ENCODE measurements at regions not wholly inside any gene's neighbourhood (a gene's known extent, or its start where the extent isn't known, plus 50 kb on each side); places are given as distances from the start of the nearest gene placed in this dataset.

DNA sequence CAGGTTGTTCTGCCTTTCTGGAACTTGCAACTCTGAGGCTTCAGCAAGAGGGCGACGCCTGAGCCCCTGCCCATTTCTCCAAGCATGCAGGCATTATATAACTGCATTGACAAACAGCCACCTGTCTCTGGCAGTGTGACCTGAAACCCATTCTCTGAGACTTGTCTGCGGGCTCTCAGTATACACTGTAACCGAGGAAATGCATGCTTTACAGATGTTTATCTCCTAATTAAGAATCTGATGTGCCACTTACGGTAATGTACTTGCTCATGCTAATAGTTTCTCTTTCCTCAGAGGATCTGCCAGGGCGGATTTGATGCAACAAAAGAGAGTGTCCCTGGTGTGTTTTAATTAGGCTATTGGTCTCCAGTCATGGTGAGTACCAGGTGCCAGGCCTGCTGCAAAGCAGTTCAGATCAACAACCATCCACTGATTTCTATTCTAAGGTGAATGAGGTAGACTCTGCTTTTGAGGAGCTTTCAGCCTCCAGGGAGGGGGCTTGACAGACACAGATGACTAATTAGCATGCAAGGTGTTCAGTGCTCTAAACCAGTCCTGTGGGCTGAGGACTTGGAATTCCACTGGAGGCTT lies 593.7 kb upstream of the KLF4 start:
- DNase-seq = no peak

DNA sequence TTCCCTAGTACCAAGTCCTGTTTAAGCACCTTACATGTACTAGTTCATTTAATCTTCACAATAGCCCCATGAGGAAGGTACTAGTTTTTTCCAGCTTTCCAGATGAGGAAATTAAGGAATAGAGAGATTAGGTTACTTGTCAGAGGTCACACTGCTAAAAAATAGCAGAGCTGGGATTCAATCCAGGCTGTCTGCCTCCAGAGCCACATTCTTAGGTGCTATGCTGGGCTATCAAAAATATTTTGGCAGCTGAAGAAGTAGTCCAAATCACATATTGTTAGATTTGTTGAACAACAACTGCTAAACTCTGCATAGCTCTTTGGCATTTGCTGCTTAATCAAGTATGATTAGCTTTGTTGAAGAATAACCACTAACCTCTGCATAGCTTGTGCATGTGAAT lies 591.5 kb upstream of the KLF4 start:
- DNase-seq = no peak

DNA sequence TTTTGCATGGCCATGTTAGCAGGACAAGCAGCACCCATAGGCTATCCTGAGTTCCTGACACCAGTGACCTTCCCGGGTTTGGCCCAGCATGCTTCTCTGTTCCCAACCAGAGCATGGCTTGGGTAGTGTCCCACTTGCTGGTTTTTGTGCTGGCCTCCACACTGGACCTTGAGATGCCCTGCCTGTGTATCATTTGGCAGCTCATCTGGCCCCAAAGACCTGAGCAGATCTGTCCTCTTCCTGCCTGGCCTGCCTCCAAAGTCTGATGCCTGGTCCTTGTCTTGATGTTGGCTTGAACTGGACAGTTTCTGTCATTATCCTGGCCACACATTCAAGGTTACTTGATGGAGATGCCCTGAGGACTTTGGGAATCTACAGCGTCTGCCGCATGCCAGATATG lies 590.7 kb upstream of the KLF4 start:
- no peak for DNase-seq

DNA sequence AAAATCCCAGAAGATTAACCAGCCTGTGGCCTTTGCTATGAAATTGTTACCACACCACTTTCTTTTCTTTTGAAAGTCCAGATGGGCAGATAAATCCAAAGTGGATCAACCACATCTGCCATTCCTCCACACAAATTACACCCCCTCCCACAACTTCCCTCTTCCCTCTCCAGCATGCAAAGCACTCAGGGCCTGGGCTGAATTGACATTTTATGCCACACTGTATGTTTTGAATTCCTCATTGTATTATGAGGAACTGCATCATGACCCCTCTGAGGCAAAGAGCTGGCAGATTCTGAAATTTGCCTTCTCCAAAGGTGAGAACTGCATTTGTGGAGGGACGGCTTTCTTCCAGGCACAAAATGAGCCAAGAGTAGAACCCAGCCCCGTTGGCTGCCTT lies 589.2 kb upstream of the KLF4 start:
- DNase-seq = no peak

DNA sequence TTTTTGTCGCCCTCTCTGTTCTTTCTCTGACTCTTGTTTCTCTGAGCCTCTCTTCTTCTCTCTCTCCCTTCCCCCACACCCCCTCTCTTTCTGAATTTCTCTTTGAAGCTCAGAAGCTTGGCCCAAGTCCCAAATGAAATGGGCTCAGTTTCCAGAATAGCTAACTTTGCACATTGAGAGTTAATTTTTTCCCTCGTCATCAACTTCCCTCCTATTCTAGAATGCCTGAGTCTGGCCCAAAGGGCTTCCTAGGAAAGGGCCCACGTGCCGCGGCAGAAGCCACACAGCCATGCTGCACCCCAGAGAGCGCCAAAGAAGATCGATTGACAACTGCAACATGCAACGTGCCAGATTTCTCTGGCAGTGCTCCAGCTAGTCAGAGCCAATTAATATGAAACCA lies 588.8 kb upstream of the KLF4 start:
- DNase-seq = no peak

DNA sequence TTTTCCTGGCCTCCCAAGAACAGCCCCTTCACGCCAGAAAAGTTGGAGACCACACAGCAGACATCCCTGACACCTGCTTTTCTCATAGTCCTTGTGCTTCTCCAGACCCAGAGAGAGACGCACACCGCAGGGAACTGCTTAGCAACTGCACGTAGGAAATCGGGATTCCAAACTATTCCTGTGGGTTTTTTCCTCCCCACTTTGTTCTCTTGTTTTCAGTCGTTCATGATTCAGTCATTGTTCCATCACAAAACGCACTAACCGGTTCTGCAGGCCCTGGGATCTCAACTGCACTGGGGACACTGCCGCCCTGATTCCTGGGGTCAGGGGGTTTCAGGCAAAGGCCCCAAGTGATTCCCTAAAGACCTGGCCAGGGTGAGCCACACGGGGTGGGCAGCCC lies 588.0 kb upstream of the KLF4 start:
- DNase-seq = no peak

DNA sequence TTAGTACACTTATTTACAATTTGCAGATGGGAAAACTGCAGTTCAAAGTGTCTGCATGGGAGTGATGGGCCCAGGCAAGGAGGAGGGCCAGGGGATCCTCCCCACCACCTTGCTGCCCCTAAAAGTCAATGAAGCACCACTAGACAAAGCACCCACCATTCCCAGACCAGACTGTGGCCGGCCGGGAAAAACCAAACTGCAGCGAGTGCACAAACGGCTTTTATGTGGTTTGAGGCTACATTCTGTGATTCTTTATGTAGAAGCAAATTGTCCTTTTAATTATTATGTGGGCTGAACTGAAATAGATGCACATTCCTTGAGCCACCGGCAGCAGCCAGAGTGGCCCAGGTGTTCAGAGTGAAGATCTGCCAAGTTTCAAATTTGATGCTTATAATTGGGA lies 585.3 kb upstream of the KLF4 start:
- no peak for DNase-seq

DNA sequence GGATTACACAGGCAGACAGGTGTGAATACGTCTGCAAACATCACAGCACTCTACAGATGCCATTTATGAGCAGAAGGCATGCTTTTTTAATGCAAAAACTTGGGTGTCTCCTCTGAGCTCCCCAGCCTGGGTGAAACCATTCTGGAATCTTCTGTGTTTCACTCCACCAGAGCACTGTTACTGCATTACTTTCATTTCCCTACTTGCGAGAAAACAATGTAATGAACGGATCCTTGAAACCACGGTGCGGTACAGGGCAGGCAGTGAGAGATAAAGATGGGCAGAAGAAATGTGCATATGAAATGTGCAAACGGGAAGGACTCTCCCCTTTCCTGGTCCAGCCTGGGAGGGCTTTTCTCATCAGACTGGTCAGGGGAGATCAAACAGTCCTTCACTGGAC lies 584.3 kb upstream of the KLF4 start:
- no peak for DNase-seq

DNA sequence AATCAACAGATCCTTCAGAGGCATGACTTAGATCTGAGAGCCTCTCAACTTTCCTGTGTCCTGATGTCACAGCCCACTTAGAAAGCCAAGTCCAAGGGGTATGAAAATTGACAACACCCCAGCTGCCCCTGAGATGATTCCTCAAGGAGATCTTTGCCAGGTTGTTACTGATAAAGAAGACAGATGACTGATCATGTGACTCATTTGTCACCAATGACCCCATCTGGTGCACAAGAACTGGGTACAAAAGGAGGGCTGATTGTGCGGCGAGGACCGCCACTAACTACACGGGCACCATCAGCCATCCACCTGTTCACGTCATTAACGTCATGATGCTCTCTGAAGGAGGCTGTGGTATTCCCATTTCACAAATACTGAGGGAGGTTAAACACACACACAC lies 583.2 kb upstream of the KLF4 start:
- no peak for DNase-seq

DNA sequence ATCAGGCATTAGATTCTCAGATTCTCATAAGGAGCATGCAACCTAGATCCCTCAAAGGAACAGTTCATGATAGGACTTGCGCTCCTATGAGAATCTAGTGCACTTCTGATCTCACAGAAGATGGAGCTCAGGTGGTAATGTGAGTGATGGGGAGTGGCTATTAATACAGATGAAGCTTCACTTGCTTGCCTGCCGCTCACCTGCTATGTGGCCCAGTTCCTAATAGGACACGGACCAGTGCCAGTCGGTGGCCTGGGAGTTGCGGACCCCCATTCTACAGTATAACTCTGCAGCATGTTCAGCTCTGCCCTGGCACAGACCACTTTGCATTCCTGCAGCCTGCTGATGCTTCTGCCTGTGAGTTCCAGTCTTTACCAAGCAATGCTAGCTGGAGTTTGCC lies 581.3 kb upstream of the KLF4 start:
- DNase-seq = no peak

DNA sequence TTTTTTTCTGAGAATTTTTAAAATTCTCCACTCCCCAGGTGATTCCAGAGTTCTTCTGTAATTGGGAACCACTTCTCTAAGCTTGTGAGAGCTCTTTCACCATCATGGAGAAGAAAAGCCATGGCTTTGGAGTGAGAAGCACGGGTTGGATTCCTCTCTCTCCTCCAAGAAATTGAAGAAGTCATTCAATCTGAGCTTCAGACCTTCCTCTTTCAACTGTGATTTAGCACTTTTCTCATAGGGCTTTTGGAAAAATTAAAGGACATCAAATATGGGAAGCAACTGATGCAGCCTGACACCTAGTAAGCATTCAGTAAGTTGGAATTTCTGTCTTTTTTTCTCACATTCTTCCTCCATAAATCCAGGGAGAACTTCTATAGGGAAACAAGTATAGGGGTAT lies 580.4 kb upstream of the KLF4 start:
- no peak for DNase-seq

DNA sequence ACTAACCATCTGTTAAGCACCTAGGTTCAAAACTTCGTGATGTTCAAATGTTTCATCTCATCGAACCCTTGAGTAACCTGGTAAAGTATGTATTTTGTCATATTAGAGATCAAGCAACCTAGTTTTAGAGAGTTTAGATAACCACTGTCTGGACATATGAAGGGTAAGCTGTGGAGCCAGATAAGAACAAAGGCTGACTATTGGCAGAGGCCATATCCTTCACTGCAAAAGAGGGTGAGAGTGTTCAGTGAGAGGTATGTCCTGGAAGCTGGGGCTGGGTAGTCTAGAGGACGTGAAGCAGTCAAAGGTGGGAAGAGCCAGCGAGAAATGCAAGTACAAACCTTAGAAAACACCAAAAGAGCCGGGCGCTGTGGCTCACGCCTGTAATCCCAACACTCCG lies 573.1 kb upstream of the KLF4 start:
- DNase-seq = no peak

DNA sequence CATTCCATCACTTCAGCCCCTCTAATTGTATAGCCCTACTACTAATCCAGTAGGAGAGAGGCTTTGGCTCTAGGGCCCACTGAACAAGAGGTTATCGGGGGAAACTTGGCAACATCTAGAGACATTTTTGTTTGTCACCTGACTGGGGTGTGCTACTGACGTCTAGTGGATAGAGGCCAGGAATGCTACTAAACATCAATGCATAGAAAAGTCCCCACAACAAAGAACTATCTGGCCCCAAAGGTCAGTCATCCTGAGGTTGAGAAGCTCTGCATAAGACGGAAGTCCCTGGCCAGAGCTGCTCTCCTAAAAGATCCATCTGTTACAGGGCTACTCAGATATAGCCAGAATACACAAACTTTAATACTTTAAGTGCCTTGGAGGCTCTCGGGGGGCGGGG lies 570.6 kb upstream of the KLF4 start:
- no peak for DNase-seq

DNA sequence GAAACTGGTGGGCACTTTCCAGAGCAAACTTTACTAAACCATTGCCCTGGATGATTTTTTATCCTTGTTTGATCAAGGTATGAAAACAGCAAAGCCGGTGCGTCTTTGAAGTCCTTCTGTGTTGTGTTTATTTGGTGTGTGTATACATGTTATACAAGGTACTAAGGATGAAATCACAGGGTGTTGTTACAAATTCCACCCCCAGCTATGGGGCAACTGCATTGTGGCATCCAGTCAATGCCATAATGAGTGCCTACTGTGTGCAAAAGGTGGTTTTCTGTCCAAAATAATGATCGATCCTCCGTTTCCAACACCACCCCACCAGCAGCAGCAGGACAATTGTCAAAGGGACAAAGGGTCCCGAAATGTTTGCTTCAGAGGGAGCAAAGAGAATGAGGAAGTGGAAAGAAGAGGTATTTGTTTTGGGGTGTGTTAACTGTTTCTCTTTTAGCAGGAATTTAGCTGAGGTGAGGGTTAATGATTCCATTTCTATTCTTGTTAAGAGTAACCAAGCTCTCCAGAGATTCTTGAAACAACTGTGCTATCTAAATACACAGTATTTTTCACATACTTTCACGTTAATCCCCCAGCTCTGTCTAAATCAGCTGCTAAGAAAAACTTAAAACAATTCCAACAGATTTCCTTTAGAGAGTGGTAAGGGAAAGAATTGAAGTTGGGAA lies 568.7 kb upstream of the KLF4 start:
- DNase-seq = no peak

DNA sequence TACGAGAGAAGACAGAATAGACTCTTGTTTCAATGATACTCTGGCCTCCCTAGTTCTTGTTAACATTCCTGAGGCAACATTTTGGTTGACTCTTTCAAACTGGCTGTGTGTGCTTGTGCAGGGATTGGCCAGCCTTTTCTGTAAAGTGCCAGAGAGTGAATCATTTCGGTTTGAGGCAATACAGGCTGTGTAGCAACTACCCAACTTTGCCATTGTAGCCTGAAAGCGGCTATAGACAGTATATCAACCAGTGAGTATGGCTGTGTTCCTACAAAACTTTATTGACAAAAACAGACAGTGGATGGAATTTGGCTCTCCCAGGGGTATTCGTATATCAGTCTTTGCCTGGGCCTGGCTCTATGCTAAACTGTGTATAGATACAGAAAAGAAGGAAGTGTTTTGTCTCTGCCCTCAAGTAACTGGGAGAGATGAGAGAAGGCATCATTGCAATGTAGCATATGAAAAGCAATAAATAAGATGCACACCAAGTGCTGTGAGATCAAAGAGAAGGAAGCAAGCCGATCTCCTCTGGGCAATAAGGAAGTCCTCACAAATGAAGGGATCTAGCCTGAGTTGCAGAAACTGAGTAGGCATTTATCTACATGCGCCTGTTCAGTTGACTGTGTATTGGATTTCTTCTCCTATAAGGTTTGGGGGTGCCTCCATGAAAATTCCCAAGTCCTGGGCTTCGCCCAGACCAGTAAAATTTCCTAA lies 568.0 kb upstream of the KLF4 start:
- no peak for DNase-seq

DNA sequence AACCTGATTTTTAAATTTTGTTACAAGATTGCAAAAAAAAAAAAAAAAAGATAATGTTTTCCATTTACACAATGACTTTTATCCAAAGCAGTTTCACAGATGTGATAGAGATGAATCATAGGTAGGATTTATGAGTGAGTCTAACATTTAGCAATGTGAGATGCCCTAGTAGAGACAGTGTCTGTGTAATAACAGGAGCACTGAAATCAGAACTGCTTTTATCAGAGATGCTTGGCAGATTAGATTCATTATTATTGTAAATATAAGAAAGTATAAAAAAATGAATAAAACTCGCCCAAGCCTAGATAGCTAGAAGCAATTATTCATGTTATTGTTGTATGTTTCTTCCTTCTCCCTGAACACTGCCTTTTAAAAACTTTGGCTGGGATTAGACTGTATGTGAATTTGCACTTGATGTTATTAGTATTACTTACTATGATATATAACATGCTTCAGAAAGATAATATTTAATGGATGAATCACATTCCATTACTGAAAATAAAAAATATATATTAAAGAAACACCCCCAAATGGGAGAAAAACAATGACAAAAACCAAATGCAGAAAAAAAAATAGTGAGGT lies 567.3 kb upstream of the KLF4 start:
- no peak for DNase-seq

DNA sequence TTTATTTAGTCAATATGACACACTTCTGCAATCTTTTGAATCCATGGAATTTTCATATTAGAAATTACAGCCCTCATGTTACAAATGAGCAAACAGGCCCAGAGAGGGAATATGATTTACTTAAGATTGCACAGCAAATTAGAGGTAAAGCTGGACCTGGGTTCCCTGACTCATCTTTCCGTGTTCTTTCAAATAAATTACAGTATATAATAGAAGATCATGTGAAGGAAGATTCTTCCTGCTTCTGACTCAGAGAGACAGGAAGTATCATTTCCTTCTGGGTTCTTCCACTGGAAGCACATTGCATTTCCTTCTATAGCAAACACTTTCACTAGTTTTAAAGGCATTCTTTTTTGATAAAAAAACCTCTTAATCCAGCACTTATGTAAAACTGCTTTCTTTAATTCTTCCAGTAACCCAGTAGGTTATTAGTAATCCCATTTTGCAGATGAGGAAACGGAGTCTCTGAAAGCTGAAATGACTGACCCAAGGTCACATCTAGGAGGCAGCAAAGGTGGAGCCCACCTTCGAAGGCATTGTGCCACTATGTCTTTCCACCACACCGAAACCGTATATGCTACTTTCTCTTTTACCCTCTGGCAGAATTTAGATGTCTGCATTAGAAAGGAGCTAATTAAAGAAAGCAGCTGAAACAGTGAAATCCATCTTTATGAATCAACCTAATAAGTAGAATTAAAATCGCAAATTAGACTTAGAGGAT lies 566.7 kb upstream of the KLF4 start:
- DNase-seq = no peak

DNA sequence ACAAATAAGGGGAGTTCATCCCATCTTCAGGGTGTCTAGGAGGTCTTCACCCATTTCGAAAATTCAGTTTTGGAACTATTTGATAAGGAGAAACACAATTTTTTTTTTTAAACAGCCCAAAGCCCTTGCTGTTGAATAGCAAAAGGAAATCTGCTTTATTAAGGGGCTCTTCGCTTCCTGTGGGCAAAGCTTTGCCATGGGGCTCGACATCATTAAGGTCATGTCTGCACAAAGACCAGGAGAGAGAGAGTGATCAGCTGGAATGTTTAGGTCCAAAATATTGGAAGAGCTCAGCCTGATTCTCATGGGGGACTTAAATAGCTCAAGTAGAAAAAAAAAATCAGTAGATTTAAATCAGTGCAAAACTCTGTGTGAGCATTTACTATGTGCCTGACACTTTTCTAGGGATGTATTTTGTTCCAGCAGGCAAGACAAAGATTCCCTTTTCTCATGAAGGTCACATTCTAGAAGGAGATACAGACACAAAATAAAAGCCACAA lies 564.6 kb upstream of the KLF4 start:
- no peak for DNase-seq

DNA sequence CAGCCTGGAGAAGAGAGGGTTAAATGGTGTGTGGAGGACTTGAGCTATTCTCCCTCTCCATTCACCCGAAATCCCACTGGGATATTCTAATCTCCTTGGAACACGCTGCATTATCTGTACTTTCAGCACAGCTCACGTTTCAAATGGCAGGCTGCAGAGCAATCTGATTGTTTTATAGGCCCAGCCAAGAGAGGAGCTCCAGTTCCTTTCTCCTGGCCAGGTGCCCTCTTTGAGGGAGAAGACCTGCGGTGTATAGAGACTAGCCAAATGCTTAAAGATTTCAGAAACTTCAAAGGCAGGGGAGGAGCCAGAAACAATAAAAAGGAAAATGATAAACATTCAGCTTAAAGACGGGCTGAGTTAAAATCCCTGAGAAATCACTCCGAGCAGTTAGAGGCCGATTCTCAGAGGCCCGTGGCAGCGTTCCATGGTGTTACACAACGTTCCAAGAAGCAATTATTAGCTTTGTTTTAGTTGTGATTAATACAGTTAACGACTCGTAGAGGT lies 564.0 kb upstream of the KLF4 start:
- no peak for DNase-seq

DNA sequence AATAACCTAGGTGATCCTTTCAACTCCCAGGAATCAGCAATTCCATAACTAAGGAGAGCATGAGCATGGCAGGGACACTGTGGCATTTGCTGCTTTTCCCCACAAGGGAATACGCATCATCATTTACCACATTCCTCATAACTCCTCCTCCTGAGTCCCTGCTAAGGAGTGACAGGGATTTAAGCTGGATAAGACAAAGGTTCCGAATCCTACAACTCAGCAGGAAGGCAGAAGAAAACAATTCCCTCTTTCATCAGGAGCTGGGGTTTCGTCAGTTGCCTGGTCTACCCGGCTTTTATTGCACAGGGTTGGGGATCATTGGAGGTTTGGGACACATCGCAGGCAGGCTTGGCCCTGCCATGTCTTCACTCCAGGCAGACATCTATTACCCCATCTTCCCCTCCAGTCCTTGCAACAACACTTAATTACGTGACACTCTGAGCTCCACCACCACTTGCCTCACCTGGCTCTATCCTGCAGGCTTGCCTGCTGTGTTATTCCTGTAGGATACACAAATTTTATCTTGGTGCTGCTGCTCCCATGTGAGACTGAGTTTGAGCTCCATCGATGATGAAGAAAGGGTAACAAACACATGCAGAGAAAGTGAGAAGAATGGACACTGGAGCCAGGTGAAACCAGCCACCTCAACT lies 563.0 kb upstream of the KLF4 start:
- no peak for DNase-seq

DNA sequence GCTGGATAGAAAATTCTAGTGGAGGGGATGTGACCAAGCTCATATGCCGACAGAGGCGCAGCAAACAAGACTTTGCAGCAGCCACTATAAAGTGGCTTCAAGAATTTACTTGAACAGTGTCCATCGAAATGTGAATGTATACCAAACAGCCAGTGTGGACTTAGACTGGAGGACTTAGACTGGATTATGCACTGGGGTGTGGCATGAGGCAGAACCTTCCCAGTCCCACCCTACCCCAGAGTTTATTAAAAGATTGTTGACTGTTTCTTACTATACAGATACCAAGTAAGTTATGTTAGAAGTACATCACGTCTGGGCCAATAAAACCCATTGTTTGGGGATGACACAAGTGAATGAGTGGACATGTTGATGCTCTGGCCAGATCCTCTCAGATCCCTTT lies 561.3 kb upstream of the KLF4 start:
- no peak for DNase-seq

DNA sequence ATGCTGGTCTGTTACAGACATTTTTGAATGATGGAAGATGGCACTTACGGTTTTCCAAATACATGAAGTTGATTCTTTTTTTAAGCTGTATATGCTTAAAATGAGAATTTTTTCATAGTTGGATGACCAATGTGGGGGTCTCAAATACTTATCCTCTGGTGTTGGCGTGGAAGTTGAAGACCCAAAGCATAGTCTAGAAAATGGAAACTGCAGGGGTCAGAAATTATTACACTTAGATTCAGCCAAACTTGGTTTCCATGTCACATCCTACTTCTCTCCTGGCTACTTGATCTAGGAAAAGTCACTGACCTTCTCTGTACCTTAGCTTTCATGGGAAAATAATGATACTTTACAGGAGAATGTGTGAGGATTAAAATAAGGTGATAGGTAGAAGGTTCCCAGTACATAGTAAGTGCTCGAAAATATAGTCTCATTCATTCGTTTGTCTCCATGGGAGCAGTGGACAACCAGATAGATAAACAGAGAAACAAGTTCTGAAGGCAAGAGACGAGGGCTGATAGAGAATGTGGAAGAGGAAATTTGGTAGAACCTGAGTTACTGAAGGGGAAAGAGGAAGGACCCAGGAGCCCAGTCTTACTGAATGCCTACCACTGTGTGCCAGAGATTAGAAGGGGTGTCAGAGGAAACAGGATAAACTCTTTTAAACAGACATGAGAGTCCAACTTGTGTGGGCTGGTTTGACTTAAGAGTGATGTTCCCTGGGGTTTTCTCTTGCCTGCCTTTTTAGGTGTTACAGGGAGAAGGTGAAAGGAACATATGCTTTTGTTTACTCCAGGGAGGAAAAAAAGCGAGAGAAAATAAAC lies 560.3 kb upstream of the KLF4 start:
- no peak for DNase-seq

All from NCI-H2227 treated with DMSO at 0.1 percent for 48 hours (cell line).